ENCODE measurements at regions not wholly inside any gene's neighbourhood (a gene's known extent, or its start where the extent isn't known, plus 50 kb on each side); places are given as distances from the start of the nearest gene placed in this dataset.

DNA sequence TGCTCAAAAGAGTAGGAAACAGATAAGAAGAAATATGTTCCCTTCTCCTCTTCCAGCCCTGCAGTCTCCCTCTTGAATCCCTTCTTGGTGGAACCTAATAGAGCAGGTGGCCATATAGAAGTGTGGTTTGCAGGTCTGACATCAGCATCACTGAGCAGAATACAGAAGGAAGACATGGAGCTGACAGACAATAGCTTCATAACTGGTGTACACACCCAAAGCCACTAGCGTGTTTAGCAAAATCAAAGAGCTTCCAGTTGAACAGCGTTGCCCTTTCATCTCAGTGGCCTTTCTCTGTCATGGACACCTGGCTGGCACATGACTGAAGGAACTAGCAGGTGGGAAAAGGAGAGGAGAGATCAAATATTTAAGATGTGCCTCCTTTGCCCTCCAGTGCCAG lies 245.5 kb downstream of the BAMBI start:
- TF ChIP-seq POLR2A (IDR thresholded peaks at IDR 0.05), result no peak
- TF ChIP-seq, protein P1, sequence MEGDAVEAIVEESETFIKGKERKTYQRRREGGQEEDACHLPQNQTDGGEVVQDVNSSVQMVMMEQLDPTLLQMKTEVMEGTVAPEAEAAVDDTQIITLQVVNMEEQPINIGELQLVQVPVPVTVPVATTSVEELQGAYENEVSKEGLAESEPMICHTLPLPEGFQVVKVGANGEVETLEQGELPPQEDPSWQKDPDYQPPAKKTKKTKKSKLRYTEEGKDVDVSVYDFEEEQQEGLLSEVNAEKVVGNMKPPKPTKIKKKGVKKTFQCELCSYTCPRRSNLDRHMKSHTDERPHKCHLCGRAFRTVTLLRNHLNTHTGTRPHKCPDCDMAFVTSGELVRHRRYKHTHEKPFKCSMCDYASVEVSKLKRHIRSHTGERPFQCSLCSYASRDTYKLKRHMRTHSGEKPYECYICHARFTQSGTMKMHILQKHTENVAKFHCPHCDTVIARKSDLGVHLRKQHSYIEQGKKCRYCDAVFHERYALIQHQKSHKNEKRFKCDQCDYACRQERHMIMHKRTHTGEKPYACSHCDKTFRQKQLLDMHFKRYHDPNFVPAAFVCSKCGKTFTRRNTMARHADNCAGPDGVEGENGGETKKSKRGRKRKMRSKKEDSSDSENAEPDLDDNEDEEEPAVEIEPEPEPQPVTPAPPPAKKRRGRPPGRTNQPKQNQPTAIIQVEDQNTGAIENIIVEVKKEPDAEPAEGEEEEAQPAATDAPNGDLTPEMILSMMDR (IDR thresholded peaks at IDR 0.05), result no peak
